Esophagus squamous epithelium (tissue), 5 donors: ENCODE measurements at regions not wholly inside any gene's neighbourhood (a gene's known extent, or its start where the extent isn't known, plus 50 kb on each side); places are given as distances from the start of the nearest gene placed in this dataset.

Experiments used
- DNase-seq: peaks from one replicate; lab custom pipeline; 2025; lab: John Stamatoyannopoulos, UW
- H3K27ac ChIP-seq, 4 donors: fragments of 200-600 bp; sonication (generic); one replicate each; pipeline ENCODE4 v1.5.1; 2016 to 2019; ENCODE audit warnings: mild to moderate bottlenecking in 1 of 4
- H3K27me3 ChIP-seq, 4 donors: fragments of 200-600 bp; sonication (generic); 1 replicate in 3 of 4; 2 replicates in 1 of 4; pipeline versions ENCODE4 v1.5.1 to v1.6.0; 2017 to 2021; ENCODE audit warnings: antibody characterized with exemption in 1 of 4
- H3K36me3 ChIP-seq, 3 donors: fragments of 200-600 bp; sonication (generic); one replicate each; pipeline ENCODE4 v1.5.1; 2016 to 2019
- H3K4me1 ChIP-seq, 3 donors: fragments of 200-600 bp; sonication (generic); one replicate each; pipeline ENCODE4 v1.5.1; 2017 to 2019
- H3K4me3 ChIP-seq, 4 donors: fragments of 200-600 bp; sonication (generic); 1 replicate in 3 of 4; 2 replicates in 1 of 4; pipeline ENCODE4 v1.5.1; 2016 to 2019; ENCODE audit warnings: mild to moderate bottlenecking in 2 of 4, moderate library complexity in 1 of 4
- H3K9me3 ChIP-seq, 3 donors: fragments of 200-600 bp; sonication (generic); one replicate each; pipeline ENCODE4 v1.5.1; 2016 to 2019
- CTCF ChIP-seq, 6 experiments: fragments of 450-650 bp in 4 of 6; fragments of 200-600 bp in 2 of 6; sonication (generic) in 2 of 6; IDR thresholded peaks; one replicate each; pipeline ENCODE4 v1.5.1; 2016 to 2019; ENCODE audit warnings: antibody characterized with exemption in 6 of 6, mild to moderate bottlenecking in 4 of 6, moderate library complexity in 4 of 6
- POLR2A ChIP-seq, 4 donors: fragments of 450-650 bp; IDR thresholded peaks; one replicate each; pipeline ENCODE4 v1.6.1; 2017; ENCODE audit warnings: antibody characterized with exemption in 4 of 4, mild to moderate bottlenecking in 4 of 4, moderate library complexity in 3 of 4
- WGBS, 2 donors: methylation state at CpG; one replicate each; pipeline ENCODE4 v1.1.5; 2018; 5-methylcytosine and 5-hydroxymethylcytosine counted together
- intact Hi-C: fragments of 100-400 bp; cut with DNase I; formaldehyde crosslinking; loops from one replicate; pipeline ENCODE4 v1.15.0; 2022
- donor health status: DM: yes; HTN: yes; CAD: no.

GRCh38 chr6:145034664-145035063 lies 700.7 kb downstream of the EPM2A start:
- intact Hi-C loops: no loop called here
- no peaks in the 10 kb centered on the region for H3K27me3 ChIP-seq
- no peak overlapping the region for H3K4me3 ChIP-seq
- no peak overlapping the region for H3K27ac ChIP-seq
- H3K9me3 ChIP-seq: no peaks in the 10 kb centered on the region
- no peaks in the 10 kb centered on the region for H3K36me3 ChIP-seq
- no peaks in the 10 kb centered on the region for H3K4me1 ChIP-seq
- TF ChIP-seq CTCF (IDR thresholded peaks at IDR 0.05): no peak
- TF ChIP-seq POLR2A (IDR thresholded peaks at IDR 0.05): no peak
- DNase-seq: no peak

GRCh38 chr6:145036236-145036635 lies 699.1 kb downstream of the EPM2A start:
- no peak for DNase-seq
- intact Hi-C loops: no loop called here

GRCh38 chr6:145036848-145037567 lies 698.3 kb downstream of the EPM2A start:
- DNase-seq: no peak
- Histone ChIP-seq H3K4me1 (no peaks in the 10 kb centered on the region), H3K27me3 (no peaks in the 10 kb centered on the region), H3K27ac (no peak overlapping the region), H3K9me3 (no peaks in the 10 kb centered on the region), H3K4me3 (no peak overlapping the region), H3K36me3 (no peaks in the 10 kb centered on the region)
- 39 to 59% methylated on average over 3 of the region's 3 CpGs for WGBS, 2 donors
- TF ChIP-seq CTCF (IDR thresholded peaks at IDR 0.05) (no peak), POLR2A (IDR thresholded peaks at IDR 0.05) (no peak)
- intact Hi-C loops: no loop called here

More at GRCh38 chr6:145036236-145036635, 699.1 kb downstream of the EPM2A start:
- WGBS, 2 donors: 74 to 83% methylated on average over 5 of the region's 5 CpGs
- Histone ChIP-seq H3K9me3 (no peaks in the 10 kb centered on the region), H3K4me1 (no peaks in the 10 kb centered on the region), H3K36me3 (no peaks in the 10 kb centered on the region), H3K27ac (no peak overlapping the region), H3K27me3 (no peaks in the 10 kb centered on the region), H3K4me3 (no peak overlapping the region)
- no peak for TF ChIP-seq POLR2A (IDR thresholded peaks at IDR 0.05)
- TF ChIP-seq CTCF (IDR thresholded peaks at IDR 0.05): no peak

- Histone ChIP-seq H3K27me3 (no peaks in the 10 kb centered on the region), H3K27ac (no peak overlapping the region), H3K9me3 (no peaks in the 10 kb centered on the region), H3K4me3 (no peak overlapping the region), H3K4me1 (no peaks in the 10 kb centered on the region), H3K36me3 (no peaks in the 10 kb centered on the region)
- intact Hi-C loops: no loop called here
- TF ChIP-seq CTCF (IDR thresholded peaks at IDR 0.05): no peak
- no peak for TF ChIP-seq POLR2A (IDR thresholded peaks at IDR 0.05)
- no peak for DNase-seq
- 90 to 92% methylated on average over 5 of the region's 5 CpGs for WGBS, 2 donors
Measured at GRCh38 chr6:145042559-145042958, 692.8 kb downstream of the EPM2A start.

- Histone ChIP-seq H3K4me1 (no peaks in the 10 kb centered on the region), H3K36me3 (no peaks in the 10 kb centered on the region), H3K27me3 (no peaks in the 10 kb centered on the region), H3K4me3 (no peak overlapping the region), H3K9me3 (no peaks in the 10 kb centered on the region), H3K27ac (no peak overlapping the region)
- no peak for TF ChIP-seq CTCF (IDR thresholded peaks at IDR 0.05)
- TF ChIP-seq POLR2A (IDR thresholded peaks at IDR 0.05): no peak
- intact Hi-C loops: no loop called here
- 77% methylated on average over 5 of the region's 5 CpGs for WGBS, 2 donors
- DNase-seq: no peak
Measured at GRCh38 chr6:145043926-145044500, 691.3 kb downstream of the EPM2A start.
